ENCODE measurements at regions not wholly inside any gene's neighbourhood (a gene's known extent, or its start where the extent isn't known, plus 50 kb on each side); places are given as distances from the start of the nearest gene placed in this dataset.

- BruUV-seq (replicated peaks): no TSS peak
- H3K9me3 ChIP-seq (replicated peaks; ENCODE audit: control insufficient read depth, insufficient read depth, low read length): no peaks in the 10 kb centered on the region
- H3K36me3 ChIP-seq (ENCODE audit: control insufficient read depth in 2 of 2, extremely low read depth in 1 of 2, insufficient read depth in 2 of 2, low read length in 2 of 2): no peaks in the 10 kb centered on the region
- H4K20me1 ChIP-seq (replicated peaks; ENCODE audit: control insufficient read depth, extremely low read depth, insufficient read depth, low read length): no peaks in the 10 kb centered on the region
- no peaks in the 10 kb centered on the region for H3K79me2 ChIP-seq (ENCODE audit: control insufficient read depth, insufficient read depth, low read length)
- no peaks in the 10 kb centered on the region for H3K27me3 ChIP-seq (ENCODE audit: control insufficient read depth in 2 of 2, insufficient read depth in 2 of 2, low read length in 2 of 2)
- no peaks in the 10 kb centered on the region for H3K9me1 ChIP-seq (replicated peaks; ENCODE audit: control insufficient read depth, extremely low read depth, insufficient read depth, low read length)
- H3K4me1 ChIP-seq (ENCODE audit: control insufficient read depth, extremely low read depth, insufficient read depth, low read length): no peaks in the 10 kb centered on the region
- H3K27ac ChIP-seq (ENCODE audit: insufficient read depth, low read depth, low read length): no peak overlapping the region
- CTCF ChIA-PET: no interaction called here
- no peak overlapping the region for H3K4me2 ChIP-seq (ENCODE audit: insufficient read depth, low read length)
- POLR2A ChIA-PET: no interaction called here
- DNase-seq (ENCODE audit: low read depth, low spot score): no peak
- dilution Hi-C loops (cut with MboI; ENCODE audit: extremely low pct_ligation_motif_present, low sequenced_read_pairs) (no loop called here), intact Hi-C loops (cut with micrococcal nuclease) (no loop called here)
- TF ChIP-seq JUN (IDR thresholded peaks at IDR 0.05; ENCODE audit: borderline replicate concordance, insufficient read depth, insufficient read length, low read depth) (no peak), EZH2 (IDR thresholded peaks at IDR 0.05; ENCODE audit: borderline replicate concordance, low read depth, low read length, severe bottlenecking) (no peak), POLR2A (IDR thresholded peaks at IDR 0.05; ENCODE audit: low read depth, low read length) (no peak), CTCF (IDR thresholded peaks at IDR 0.05; ENCODE audit: extremely low read depth in 1 of 2, insufficient read depth in 1 of 2, low read depth in 1 of 2, low read length in 2 of 2) (no peak), GATA2 (IDR thresholded peaks at IDR 0.05; ENCODE audit: insufficient read depth, insufficient read length, low read depth, low read length) (no peak), MYC (IDR thresholded peaks at IDR 0.05; ENCODE audit: low read depth, low read length) (no peak), FOS (IDR thresholded peaks at IDR 0.05; ENCODE audit: borderline replicate concordance, insufficient read depth, low read length) (no peak), POLR2AphosphoS5 (IDR thresholded peaks at IDR 0.05; ENCODE audit: insufficient read depth, low read depth, low read length) (no peak), MAX (IDR thresholded peaks at IDR 0.05; ENCODE audit: insufficient read depth, insufficient read length) (no peak)
- H3K4me3 ChIP-seq (replicated peaks in 1 of 3; ENCODE audit: insufficient read depth in 1 of 3, low read depth in 1 of 3, low read length in 3 of 3): no peak overlapping the region
- H3K9ac ChIP-seq (replicated peaks; ENCODE audit: extremely low read depth, insufficient read depth, low read length): no peak overlapping the region
- FAIRE-seq: no peak
- H2AFZ ChIP-seq (ENCODE audit: low read depth, low read length): no peak overlapping the region
These were observed 202.9 kb upstream of the HDAC4 start for GRCh38 chr2:239603411-239604356.
